ENCODE measurements at regions not wholly inside any gene's neighbourhood (a gene's known extent, or its start where the extent isn't known, plus 50 kb on each side); places are given as distances from the start of the nearest gene placed in this dataset.

DNA sequence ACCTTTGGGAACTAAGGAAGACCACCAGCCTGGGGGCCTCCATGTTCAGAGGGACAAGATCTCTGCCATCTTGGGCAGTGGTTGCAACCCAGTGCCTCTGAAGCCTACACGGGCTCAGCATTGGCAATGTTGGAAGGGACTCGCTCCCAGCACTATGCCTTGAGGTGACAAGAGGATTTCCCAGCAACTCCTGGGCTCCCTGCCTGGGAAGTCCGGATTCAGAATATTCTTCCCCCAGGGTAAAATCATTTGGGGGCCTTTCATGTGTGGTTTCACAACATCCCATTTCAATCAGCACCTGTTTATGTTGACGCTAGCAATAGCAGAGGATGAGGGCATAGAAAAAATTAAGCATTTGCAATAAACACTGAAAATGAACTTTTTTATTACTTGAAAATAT is 509.8 kb upstream of the MGMT start:
- BruUV-seq (replicated peaks) = no TSS peak
- CTCF ChIA-PET = no interaction called here

DNA sequence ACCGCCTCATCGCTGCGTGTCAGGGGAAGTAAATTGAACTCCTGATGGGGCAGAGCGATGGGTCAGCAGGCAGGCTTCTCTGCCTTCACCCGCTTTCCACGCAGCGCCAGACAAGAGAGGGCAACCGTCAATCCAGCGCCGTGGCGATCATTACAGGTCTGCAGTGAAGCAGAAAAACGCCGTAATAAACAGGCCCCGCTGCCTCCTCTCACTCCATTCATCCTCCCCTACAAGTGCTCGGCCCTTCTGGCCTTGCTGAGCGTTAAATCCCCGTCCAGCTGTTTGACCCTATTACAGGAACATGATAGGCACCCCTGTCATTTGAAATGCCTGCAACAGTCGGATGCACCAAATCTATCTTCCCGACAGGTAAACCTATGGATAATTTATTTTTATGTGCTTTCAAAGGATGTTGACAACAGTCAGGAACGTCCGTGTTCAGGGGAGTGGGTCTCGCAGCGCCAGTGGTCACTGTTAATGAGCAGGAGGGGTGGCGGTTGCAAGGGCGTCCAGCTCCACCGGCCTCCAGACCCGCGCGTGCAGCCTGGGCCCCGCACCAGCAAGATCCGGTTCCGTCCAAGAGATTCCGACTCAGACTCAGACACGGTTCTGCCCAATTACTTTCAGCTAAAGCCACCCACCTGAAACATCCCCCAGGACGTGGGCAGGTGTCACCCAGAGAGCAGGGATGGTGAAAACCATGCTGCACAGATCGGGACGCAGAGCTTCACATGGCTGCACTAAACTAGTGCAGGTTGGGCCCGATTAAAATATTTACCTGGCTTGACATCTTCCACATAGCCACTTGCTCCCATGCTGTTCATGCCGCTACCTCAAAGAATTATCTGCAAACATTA is 508.0 kb upstream of the MGMT start:
- no peaks in the 10 kb centered on the region for H3K9me3 ChIP-seq (replicated peaks; ENCODE audit: control insufficient read depth, insufficient read depth, low read length)
- DNase-seq (ENCODE audit: low read depth, low spot score) (no peak), FAIRE-seq (no peak)
- BruUV-seq (replicated peaks) = no TSS peak
- H3K4me3 ChIP-seq (replicated peaks in 1 of 3; ENCODE audit: insufficient read depth in 1 of 3, low read depth in 1 of 3, low read length in 3 of 3) = no peak overlapping the region
- H2AFZ ChIP-seq (ENCODE audit: low read depth, low read length) = no peak overlapping the region
- H3K9me1 ChIP-seq (replicated peaks; ENCODE audit: control insufficient read depth, extremely low read depth, insufficient read depth, low read length) = no peaks in the 10 kb centered on the region
- POLR2A ChIA-PET = no interaction called here
- intact Hi-C loops (cut with micrococcal nuclease) (no loop called here), dilution Hi-C loops (cut with MboI; ENCODE audit: extremely low pct_ligation_motif_present, low sequenced_read_pairs) (no loop called here)
- no peaks in the 10 kb centered on the region for H3K79me2 ChIP-seq (ENCODE audit: control insufficient read depth, insufficient read depth, low read length)
- CTCF ChIA-PET = no interaction called here
- H3K27ac ChIP-seq (ENCODE audit: insufficient read depth, low read depth, low read length) = no peak overlapping the region
- H3K36me3 ChIP-seq (ENCODE audit: control insufficient read depth in 2 of 2, extremely low read depth in 1 of 2, insufficient read depth in 2 of 2, low read length in 2 of 2) = no peaks in the 10 kb centered on the region
- no peaks in the 10 kb centered on the region for H3K4me1 ChIP-seq (ENCODE audit: control insufficient read depth, extremely low read depth, insufficient read depth, low read length)
- TF ChIP-seq MYC (IDR thresholded peaks at IDR 0.05; ENCODE audit: low read depth, low read length) = no peak
- no peak for TF ChIP-seq POLR2A (IDR thresholded peaks at IDR 0.05; ENCODE audit: low read depth, low read length)
- no peaks in the 10 kb centered on the region for H4K20me1 ChIP-seq (replicated peaks; ENCODE audit: control insufficient read depth, extremely low read depth, insufficient read depth, low read length)
- H3K27me3 ChIP-seq (ENCODE audit: control insufficient read depth in 2 of 2, insufficient read depth in 2 of 2, low read length in 2 of 2) = no peaks in the 10 kb centered on the region
- H3K4me2 ChIP-seq (ENCODE audit: insufficient read depth, low read length) = no peak overlapping the region
- H3K9ac ChIP-seq (replicated peaks; ENCODE audit: extremely low read depth, insufficient read depth, low read length) = no peak overlapping the region

More for the DNA sequence above, 509.8 kb upstream of the MGMT start:
- Histone ChIP-seq H3K36me3 (ENCODE audit: control insufficient read depth in 2 of 2, extremely low read depth in 1 of 2, insufficient read depth in 2 of 2, low read length in 2 of 2) (no peaks in the 10 kb centered on the region), H3K4me3 (replicated peaks in 1 of 3; ENCODE audit: insufficient read depth in 1 of 3, low read depth in 1 of 3, low read length in 3 of 3) (no peak overlapping the region), H3K4me2 (ENCODE audit: insufficient read depth, low read length) (no peak overlapping the region), H2AFZ (ENCODE audit: low read depth, low read length) (no peak overlapping the region), H3K27ac (ENCODE audit: insufficient read depth, low read depth, low read length) (no peak overlapping the region), H3K27me3 (ENCODE audit: control insufficient read depth in 2 of 2, insufficient read depth in 2 of 2, low read length in 2 of 2) (no peaks in the 10 kb centered on the region), H3K9me3 (replicated peaks; ENCODE audit: control insufficient read depth, insufficient read depth, low read length) (no peaks in the 10 kb centered on the region), H3K9ac (replicated peaks; ENCODE audit: extremely low read depth, insufficient read depth, low read length) (no peak overlapping the region), H4K20me1 (replicated peaks; ENCODE audit: control insufficient read depth, extremely low read depth, insufficient read depth, low read length) (no peaks in the 10 kb centered on the region), H3K4me1 (ENCODE audit: control insufficient read depth, extremely low read depth, insufficient read depth, low read length) (no peaks in the 10 kb centered on the region), H3K79me2 (ENCODE audit: control insufficient read depth, insufficient read depth, low read length) (no peaks in the 10 kb centered on the region), H3K9me1 (replicated peaks; ENCODE audit: control insufficient read depth, extremely low read depth, insufficient read depth, low read length) (no peaks in the 10 kb centered on the region)
- FAIRE-seq (no peak), DNase-seq (ENCODE audit: low read depth, low spot score) (no peak)
- POLR2A ChIA-PET = no interaction called here
- no peak for TF ChIP-seq POLR2A (IDR thresholded peaks at IDR 0.05; ENCODE audit: low read depth, low read length)
- intact Hi-C loops (cut with micrococcal nuclease) = no loop called here
- dilution Hi-C loops (cut with MboI; ENCODE audit: extremely low pct_ligation_motif_present, low sequenced_read_pairs) = no loop called here
